Osteoblast (primary cell): ENCODE measurements at regions not wholly inside any gene's neighbourhood (a gene's known extent, or its start where the extent isn't known, plus 50 kb on each side); places are given as distances from the start of the nearest gene placed in this dataset.

Source experiments
- DNase-seq: peaks from one replicate; pipeline ENCODE4 v3.0.0; 2011; ENCODE audit warnings: low spot score, mixed read lengths; ENCODE audit not compliant: insufficient read length; ENCODE audit errors: missing footprints
- H2AFZ ChIP-seq: 2 replicates; pipeline ENCODE4 v1.6.0; 2011; ENCODE audit warnings: mild to moderate bottlenecking, low read length
- H3K27ac ChIP-seq: 2 replicates; pipeline ENCODE4 v1.5.1; 2011; ENCODE audit warnings: mild to moderate bottlenecking, low read depth, low read length, moderate library complexity
- H3K27me3 ChIP-seq: 2 replicates; pipeline ENCODE4 v1.6.0; 2012; ENCODE audit warnings: mild to moderate bottlenecking, control low read depth, inconsistent platforms, low read length, moderate library complexity; ENCODE audit not compliant: insufficient read depth
- H3K36me3 ChIP-seq: 2 replicates; pipeline ENCODE4 v1.5.1; 2011; ENCODE audit warnings: mild to moderate bottlenecking, low read length, control low read depth, moderate library complexity; ENCODE audit not compliant: insufficient read depth
- H3K4me1 ChIP-seq: 2 replicates; pipeline ENCODE4 v1.5.1; 2011; ENCODE audit warnings: mild to moderate bottlenecking, low read length, control low read depth, moderate library complexity; ENCODE audit not compliant: insufficient read depth
- H3K4me2 ChIP-seq: 2 replicates; pipeline ENCODE4 v1.6.0; 2011; ENCODE audit warnings: mild to moderate bottlenecking, low read length; ENCODE audit not compliant: insufficient read depth
- H3K4me3 ChIP-seq: fragments of 200-600 bp; sonication (generic); 3 replicates; pipeline ENCODE4 v1.5.1; 2012; ENCODE audit warnings: mild to moderate bottlenecking, low read length, inconsistent platforms; ENCODE audit not compliant: insufficient read depth
- H3K79me2 ChIP-seq: 2 replicates; pipeline ENCODE4 v1.6.0; 2012; ENCODE audit warnings: mild to moderate bottlenecking, low read length, control low read depth, inconsistent platforms; ENCODE audit not compliant: insufficient read depth
- H3K9me3 ChIP-seq: 2 replicates; pipeline ENCODE4 v1.5.1; 2011; ENCODE audit warnings: low read depth, low read length, control low read depth
- H4K20me1 ChIP-seq: 2 replicates; pipeline ENCODE4 v1.6.0; 2012; ENCODE audit warnings: mild to moderate bottlenecking, low read length, control low read depth; ENCODE audit not compliant: insufficient read depth
- TF ChIP-seq, protein P1 (sequence below): IDR thresholded peaks from 2 replicates; pipeline ENCODE4 v1.5.1; 2011; ENCODE audit warnings: mild to moderate bottlenecking, low read depth, low read length, moderate library complexity; ENCODE audit errors: extremely low read depth

DNA sequence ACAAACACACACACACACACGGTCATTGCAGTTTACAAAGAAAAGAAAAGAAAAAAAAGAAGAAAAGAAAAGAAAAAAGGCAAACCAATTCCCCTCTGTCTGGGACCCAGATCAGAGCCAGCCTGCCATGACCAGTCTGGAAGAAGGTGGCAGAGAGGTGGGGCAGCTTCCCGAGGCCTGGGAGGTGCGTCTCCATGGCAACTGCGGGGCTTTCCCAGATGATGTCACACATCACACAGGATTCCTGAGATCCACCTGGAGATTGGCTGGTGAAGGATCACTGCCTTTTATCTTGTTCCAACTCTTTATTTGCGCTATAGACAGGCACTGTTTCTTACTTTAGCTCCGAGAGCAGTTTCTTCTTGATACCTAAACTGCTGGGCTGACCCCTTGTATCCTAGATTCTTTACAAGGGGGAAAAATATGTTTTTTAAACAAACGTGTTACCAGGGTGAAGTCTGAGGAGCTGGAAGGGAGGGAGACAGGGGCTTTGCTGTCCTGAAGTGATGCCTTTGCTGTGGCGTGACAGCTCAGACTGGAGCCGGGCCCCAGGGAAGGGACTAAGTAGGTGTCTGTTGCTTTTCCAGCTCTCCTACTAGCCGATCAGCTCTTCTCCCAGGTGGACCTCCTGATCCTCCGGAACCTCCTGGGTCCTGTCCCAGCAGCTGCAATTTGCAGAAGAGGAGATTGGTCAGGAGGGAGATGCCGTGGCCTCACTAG, 298.5 kb downstream of the KLF6 start:
- Histone ChIP-seq H3K27ac (no peak overlapping the region), H3K9me3 (no peaks in the 10 kb centered on the region), H3K27me3 (no peaks in the 10 kb centered on the region), H3K79me2 (no peaks in the 10 kb centered on the region), H3K4me1 (peaks cover 17% of the 10 kb centered on the region), H3K36me3 (no peaks in the 10 kb centered on the region), H4K20me1 (no peaks in the 10 kb centered on the region), H2AFZ (no peak overlapping the region), H3K4me3 (no peak overlapping the region), H3K4me2 (no peak overlapping the region)
- no peak for DNase-seq
- TF ChIP-seq, protein P1, sequence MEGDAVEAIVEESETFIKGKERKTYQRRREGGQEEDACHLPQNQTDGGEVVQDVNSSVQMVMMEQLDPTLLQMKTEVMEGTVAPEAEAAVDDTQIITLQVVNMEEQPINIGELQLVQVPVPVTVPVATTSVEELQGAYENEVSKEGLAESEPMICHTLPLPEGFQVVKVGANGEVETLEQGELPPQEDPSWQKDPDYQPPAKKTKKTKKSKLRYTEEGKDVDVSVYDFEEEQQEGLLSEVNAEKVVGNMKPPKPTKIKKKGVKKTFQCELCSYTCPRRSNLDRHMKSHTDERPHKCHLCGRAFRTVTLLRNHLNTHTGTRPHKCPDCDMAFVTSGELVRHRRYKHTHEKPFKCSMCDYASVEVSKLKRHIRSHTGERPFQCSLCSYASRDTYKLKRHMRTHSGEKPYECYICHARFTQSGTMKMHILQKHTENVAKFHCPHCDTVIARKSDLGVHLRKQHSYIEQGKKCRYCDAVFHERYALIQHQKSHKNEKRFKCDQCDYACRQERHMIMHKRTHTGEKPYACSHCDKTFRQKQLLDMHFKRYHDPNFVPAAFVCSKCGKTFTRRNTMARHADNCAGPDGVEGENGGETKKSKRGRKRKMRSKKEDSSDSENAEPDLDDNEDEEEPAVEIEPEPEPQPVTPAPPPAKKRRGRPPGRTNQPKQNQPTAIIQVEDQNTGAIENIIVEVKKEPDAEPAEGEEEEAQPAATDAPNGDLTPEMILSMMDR = no peak

DNA sequence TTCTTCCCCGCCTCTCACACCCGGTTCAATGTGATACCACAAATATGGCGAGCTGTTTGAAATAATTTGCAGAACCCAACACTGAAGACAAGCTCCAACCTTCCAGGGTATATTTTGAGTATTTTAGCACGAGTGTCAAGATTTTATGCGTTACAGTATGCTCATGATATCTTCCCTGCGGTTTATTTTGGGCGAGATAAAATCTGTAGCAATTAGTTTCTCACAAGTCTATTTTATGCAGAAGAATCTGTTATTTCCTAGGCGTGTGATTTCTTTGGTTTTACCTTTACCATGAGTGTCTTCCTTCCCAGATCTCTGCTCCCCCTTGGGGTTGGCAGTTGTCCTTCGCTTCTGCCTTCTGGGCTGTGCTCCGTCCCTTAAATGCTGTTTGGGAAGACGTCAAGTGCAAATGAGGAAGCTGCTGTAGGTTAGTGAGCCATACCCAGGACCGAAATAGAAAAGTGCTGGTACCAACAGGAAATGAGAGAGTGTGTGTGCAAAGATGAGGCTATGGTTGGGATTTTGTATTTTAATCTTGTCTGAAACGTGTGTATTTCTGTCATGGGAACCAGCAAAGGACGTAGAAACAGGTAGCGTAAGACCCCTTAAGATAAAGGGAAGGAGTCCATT, 299.8 kb downstream of the KLF6 start:
- Histone ChIP-seq H3K27ac (peak overlapping the region; percentile 27), H3K36me3 (no peaks in the 10 kb centered on the region), H3K4me1 (peaks cover 17% of the 10 kb centered on the region), H3K4me2 (no peak overlapping the region), H3K27me3 (no peaks in the 10 kb centered on the region), H3K79me2 (no peaks in the 10 kb centered on the region), H3K4me3 (no peak overlapping the region), H4K20me1 (no peaks in the 10 kb centered on the region), H2AFZ (peak overlapping the region; percentile 84), H3K9me3 (no peaks in the 10 kb centered on the region)
- TF ChIP-seq, protein P1 = no peak
- peak; percentile 15 for DNase-seq

DNA sequence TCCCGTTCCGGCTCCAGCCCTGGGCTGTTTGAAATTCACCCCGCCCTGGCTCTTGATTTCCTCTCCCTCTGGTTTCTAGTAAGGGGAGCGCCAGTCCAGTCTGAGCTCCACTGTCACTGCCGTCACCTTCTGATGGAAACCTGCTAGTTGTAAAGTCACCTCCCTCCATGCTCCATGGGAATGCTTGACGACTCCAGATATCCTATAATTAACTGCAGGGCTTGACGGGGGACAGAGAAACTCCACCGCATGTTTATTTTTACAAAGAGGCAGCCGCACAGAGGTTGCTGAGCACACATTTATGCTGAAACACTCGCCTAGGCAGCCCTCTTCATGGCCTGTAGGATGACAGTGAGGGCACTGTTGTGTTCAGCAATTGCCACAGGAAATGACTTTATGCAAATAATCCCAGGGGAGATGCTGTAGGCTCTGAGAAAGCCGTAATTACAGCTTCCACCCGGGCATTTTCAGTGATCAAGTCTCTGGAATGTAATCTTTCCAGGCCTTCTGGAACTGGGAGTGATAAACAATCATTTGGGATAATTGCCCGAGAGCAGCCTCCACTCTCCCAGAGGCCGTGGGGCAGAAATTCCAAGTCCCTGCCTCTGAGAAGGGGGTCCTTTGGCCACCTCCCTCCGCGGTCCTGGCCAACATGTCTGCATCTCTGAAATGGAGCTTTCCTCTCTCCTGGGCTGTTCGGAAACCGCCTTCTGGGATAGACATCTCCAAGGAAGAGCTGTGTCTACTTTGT, 300.5 kb downstream of the KLF6 start:
- peak; percentile 90 for DNase-seq
- H2AFZ ChIP-seq = peak overlapping the region; percentile 84
- H3K4me3 ChIP-seq = no peak overlapping the region
- no peaks in the 10 kb centered on the region for H3K79me2 ChIP-seq
- peak overlapping the region; percentile 53 for H3K4me2 ChIP-seq
- peak overlapping the region; percentile 27 for H3K27ac ChIP-seq
- no peaks in the 10 kb centered on the region for H3K27me3 ChIP-seq
- H4K20me1 ChIP-seq = no peaks in the 10 kb centered on the region
- no peaks in the 10 kb centered on the region for H3K9me3 ChIP-seq
- H3K4me1 ChIP-seq = peaks cover 17% of the 10 kb centered on the region
- no peaks in the 10 kb centered on the region for H3K36me3 ChIP-seq
- TF ChIP-seq, protein P1 = no peak
